SK-N-SH (cell line): ENCODE measurements at regions not wholly inside any gene's neighbourhood (a gene's known extent, or its start where the extent isn't known, plus 50 kb on each side); places are given as distances from the start of the nearest gene placed in this dataset.

ENCODE experiments used
- EP300 ChIP-seq, 2 experiments: IDR thresholded peaks; 2 replicates each; pipeline versions ENCODE4 v1.4.0 to v1.6.1; 2012; ENCODE audit warnings: borderline replicate concordance in 1 of 2, low read depth in 1 of 2, low read length in 1 of 2
- EZH2phosphoT487 ChIP-seq: fragments of 200-600 bp; sonication (generic); IDR thresholded peaks from 2 replicates; pipeline ENCODE4 v1.6.1; 2017; ENCODE audit warnings: low read depth, mixed run types, mild to moderate bottlenecking, antibody characterized with exemption, moderate library complexity, borderline replicate concordance
- FOSL2 ChIP-seq: IDR thresholded peaks from 2 replicates; pipeline ENCODE4 v1.4.0; 2012; ENCODE audit warnings: low read depth, mild to moderate bottlenecking, moderate library complexity, borderline replicate concordance
- FOXM1 ChIP-seq: IDR thresholded peaks from 2 replicates; pipeline ENCODE4 v1.4.0; 2012; ENCODE audit warnings: low read depth, mild to moderate bottlenecking
- MXI1 ChIP-seq: IDR thresholded peaks from 2 replicates; pipeline ENCODE4 v1.6.1; 2012; ENCODE audit warnings: mild to moderate bottlenecking, low read depth, low read length, improper control_type of control experiment
- POLR2AphosphoS5 ChIP-seq: IDR thresholded peaks from 2 replicates; pipeline ENCODE4 v1.6.1; 2012; ENCODE audit warnings: low read depth, low read length
- RFX5 ChIP-seq: IDR thresholded peaks from 2 replicates; pipeline ENCODE4 v1.6.1; 2012; ENCODE audit warnings: mild to moderate bottlenecking, improper control_type of control experiment, low read length
- YY1 ChIP-seq: IDR thresholded peaks from 2 replicates; pipeline ENCODE4 v1.4.0; 2012; ENCODE audit warnings: low read depth, mild to moderate bottlenecking
- TF ChIP-seq, protein P1 (sequence below): fragments of 200-600 bp; sonication (generic); IDR thresholded peaks from 2 replicates; pipeline ENCODE4 v1.6.1; 2017; ENCODE audit warnings: antibody characterized with exemption, mild to moderate bottlenecking, moderate library complexity
- TF ChIP-seq, protein P2 (sequence below): IDR thresholded peaks from 2 replicates; pipeline ENCODE4 v1.4.0; 2012; ENCODE audit warnings: low read depth, borderline replicate concordance
- TF ChIP-seq, protein P3 (sequence below): fragments of 150-350 bp; IDR thresholded peaks from 2 replicates; pipeline ENCODE4 v1.6.1; 2017; ENCODE audit warnings: antibody characterized with exemption, low read length, low read depth, borderline replicate concordance
- TF ChIP-seq, protein P4 (sequence below): IDR thresholded peaks from 2 replicates; pipeline ENCODE4 v1.4.0; 2012; ENCODE audit warnings: low read depth, borderline replicate concordance
- TF ChIP-seq, protein P5 (sequence below): IDR thresholded peaks from 2 replicates; pipeline ENCODE4 v1.4.0; 2012; ENCODE audit warnings: low read depth
- TF ChIP-seq, protein P6 (sequence below): IDR thresholded peaks from 2 replicates; pipeline ENCODE4 v1.6.1; 2012; ENCODE audit warnings: mild to moderate bottlenecking, low read depth, low read length, moderate library complexity

DNA sequence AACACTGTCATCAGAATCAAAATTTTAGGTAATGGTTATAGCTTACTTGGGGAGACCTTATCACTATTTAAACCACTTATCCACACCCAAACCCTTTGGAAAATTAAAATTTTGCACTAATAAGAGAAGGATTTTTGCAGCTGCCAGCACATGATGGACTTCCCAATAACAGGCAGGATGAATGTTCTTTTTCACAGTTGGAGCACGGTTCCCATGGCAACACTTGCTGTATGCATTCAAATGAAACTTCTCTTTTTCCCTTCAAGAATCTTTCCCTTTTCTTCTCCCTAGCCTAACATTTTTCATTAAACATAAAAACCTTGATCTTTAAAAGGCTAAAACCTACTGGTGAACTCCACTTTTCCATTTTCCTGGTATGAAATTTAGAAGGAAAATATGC lies 768.2 kb downstream of the KCTD8 start:
- no peak for TF ChIP-seq MXI1
- TF ChIP-seq, protein P1, sequence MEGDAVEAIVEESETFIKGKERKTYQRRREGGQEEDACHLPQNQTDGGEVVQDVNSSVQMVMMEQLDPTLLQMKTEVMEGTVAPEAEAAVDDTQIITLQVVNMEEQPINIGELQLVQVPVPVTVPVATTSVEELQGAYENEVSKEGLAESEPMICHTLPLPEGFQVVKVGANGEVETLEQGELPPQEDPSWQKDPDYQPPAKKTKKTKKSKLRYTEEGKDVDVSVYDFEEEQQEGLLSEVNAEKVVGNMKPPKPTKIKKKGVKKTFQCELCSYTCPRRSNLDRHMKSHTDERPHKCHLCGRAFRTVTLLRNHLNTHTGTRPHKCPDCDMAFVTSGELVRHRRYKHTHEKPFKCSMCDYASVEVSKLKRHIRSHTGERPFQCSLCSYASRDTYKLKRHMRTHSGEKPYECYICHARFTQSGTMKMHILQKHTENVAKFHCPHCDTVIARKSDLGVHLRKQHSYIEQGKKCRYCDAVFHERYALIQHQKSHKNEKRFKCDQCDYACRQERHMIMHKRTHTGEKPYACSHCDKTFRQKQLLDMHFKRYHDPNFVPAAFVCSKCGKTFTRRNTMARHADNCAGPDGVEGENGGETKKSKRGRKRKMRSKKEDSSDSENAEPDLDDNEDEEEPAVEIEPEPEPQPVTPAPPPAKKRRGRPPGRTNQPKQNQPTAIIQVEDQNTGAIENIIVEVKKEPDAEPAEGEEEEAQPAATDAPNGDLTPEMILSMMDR = no peak
- TF ChIP-seq, protein P2, sequence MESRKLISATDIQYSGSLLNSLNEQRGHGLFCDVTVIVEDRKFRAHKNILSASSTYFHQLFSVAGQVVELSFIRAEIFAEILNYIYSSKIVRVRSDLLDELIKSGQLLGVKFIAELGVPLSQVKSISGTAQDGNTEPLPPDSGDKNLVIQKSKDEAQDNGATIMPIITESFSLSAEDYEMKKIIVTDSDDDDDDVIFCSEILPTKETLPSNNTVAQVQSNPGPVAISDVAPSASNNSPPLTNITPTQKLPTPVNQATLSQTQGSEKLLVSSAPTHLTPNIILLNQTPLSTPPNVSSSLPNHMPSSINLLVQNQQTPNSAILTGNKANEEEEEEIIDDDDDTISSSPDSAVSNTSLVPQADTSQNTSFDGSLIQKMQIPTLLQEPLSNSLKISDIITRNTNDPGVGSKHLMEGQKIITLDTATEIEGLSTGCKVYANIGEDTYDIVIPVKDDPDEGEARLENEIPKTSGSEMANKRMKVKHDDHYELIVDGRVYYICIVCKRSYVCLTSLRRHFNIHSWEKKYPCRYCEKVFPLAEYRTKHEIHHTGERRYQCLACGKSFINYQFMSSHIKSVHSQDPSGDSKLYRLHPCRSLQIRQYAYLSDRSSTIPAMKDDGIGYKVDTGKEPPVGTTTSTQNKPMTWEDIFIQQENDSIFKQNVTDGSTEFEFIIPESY = no peak
- no peak for TF ChIP-seq EP300 (IDR thresholded peaks at IDR 0.05; ENCODE audit: borderline replicate concordance in 1 of 2, low read depth in 1 of 2, low read length in 1 of 2)
- TF ChIP-seq, protein P3, sequence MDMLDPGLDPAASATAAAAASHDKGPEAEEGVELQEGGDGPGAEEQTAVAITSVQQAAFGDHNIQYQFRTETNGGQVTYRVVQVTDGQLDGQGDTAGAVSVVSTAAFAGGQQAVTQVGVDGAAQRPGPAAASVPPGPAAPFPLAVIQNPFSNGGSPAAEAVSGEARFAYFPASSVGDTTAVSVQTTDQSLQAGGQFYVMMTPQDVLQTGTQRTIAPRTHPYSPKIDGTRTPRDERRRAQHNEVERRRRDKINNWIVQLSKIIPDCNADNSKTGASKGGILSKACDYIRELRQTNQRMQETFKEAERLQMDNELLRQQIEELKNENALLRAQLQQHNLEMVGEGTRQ = no peak
- no peak for TF ChIP-seq RFX5
- TF ChIP-seq POLR2AphosphoS5 = no peak
- TF ChIP-seq, protein P4, sequence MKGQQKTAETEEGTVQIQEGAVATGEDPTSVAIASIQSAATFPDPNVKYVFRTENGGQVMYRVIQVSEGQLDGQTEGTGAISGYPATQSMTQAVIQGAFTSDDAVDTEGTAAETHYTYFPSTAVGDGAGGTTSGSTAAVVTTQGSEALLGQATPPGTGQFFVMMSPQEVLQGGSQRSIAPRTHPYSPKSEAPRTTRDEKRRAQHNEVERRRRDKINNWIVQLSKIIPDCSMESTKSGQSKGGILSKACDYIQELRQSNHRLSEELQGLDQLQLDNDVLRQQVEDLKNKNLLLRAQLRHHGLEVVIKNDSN = no peak
- no peak for TF ChIP-seq EZH2phosphoT487
- TF ChIP-seq FOXM1 = no peak
- TF ChIP-seq YY1 = no peak
- TF ChIP-seq, protein P5, sequence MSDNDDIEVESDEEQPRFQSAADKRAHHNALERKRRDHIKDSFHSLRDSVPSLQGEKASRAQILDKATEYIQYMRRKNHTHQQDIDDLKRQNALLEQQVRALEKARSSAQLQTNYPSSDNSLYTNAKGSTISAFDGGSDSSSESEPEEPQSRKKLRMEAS = no peak
- TF ChIP-seq, protein P6, sequence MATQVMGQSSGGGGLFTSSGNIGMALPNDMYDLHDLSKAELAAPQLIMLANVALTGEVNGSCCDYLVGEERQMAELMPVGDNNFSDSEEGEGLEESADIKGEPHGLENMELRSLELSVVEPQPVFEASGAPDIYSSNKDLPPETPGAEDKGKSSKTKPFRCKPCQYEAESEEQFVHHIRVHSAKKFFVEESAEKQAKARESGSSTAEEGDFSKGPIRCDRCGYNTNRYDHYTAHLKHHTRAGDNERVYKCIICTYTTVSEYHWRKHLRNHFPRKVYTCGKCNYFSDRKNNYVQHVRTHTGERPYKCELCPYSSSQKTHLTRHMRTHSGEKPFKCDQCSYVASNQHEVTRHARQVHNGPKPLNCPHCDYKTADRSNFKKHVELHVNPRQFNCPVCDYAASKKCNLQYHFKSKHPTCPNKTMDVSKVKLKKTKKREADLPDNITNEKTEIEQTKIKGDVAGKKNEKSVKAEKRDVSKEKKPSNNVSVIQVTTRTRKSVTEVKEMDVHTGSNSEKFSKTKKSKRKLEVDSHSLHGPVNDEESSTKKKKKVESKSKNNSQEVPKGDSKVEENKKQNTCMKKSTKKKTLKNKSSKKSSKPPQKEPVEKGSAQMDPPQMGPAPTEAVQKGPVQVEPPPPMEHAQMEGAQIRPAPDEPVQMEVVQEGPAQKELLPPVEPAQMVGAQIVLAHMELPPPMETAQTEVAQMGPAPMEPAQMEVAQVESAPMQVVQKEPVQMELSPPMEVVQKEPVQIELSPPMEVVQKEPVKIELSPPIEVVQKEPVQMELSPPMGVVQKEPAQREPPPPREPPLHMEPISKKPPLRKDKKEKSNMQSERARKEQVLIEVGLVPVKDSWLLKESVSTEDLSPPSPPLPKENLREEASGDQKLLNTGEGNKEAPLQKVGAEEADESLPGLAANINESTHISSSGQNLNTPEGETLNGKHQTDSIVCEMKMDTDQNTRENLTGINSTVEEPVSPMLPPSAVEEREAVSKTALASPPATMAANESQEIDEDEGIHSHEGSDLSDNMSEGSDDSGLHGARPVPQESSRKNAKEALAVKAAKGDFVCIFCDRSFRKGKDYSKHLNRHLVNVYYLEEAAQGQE = no peak
- TF ChIP-seq FOSL2 = no peak
